Ecto neural progenitor cell (in vitro differentiated cells): ENCODE measurements at regions not wholly inside any gene's neighbourhood (a gene's known extent, or its start where the extent isn't known, plus 50 kb on each side); places are given as distances from the start of the nearest gene placed in this dataset.
"Not testable (repeated sequence)": the region's sequence is repeated elsewhere in the genome, so short reads cannot be mapped to it uniquely, and the experiment has no call there.

Source experiments
- DNase-seq: peaks from one replicate; pipeline ENCODE4 v3.0.0-alpha.2; 2018; ENCODE audit warnings: low spot score

DNA sequence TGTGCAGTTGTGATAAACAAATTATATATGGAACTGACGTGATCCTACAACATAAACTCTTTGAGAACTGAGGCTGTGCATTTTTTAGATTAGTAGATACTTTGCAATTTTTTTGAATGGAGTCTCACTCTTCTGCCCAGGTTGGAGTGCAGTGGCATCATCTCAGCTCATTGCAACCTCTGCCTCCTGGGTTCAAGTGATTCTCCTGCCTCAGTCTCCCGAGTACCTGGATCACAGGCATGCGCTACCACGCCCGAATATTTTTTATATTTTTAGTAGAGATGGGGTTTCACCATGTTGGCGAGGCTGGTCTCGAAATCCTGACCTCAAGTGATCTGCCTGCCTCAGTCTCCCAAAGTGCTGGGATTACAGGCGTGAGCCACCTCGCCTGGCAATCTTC lies 145.9 kb downstream of the POTEH start:
- not testable (repeated sequence) for DNase-seq

GRCh38 chr22:15849772-15850171 lies 159.9 kb downstream of the POTEH start:
- not testable (repeated sequence) for DNase-seq

GRCh38 chr22:15853716-15854373 lies 164.0 kb downstream of the POTEH start:
- peak; percentile 17 for DNase-seq

DNA sequence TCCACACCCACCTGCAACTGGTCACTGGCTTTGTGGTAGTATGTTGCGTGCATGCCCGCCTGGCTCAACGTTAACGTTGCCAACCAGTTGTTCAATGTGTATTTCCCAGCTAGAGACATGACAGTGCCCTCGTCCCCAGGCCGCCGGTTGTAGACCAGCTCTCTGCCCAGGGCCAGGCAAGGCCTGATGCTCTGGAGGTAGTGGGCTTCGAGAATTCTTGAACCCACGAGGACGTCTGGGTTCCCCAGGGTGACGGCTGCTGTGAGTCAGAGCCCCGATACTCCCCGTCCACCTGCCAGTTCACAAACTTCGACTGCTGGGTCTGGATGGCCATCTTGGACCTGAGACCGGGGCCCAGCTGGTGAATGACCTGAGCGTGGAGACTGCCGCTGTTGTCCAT lies 164.6 kb downstream of the POTEH start:
- DNase-seq: peak; percentile 29

DNA sequence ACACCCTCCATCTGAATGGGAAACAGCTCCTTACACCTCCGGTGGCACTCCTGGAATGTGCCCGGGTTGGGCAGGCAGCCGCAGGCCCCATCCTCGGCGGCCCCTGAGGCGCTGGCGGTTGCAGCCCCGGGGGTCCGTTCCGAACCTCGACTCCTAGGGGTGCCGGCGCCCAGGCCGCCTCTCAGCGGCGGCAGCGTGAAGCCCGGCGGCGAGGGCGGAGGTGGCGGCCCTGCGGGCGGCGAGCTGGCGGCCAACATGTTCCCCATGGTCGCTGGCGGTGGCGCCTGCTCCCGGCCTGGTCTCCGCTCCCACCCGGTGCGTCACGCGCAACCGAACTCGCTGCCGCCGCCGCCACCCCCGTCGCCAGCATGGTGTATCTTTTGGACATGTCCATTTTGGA lies 165.2 kb downstream of the POTEH start:
- DNase-seq: not testable (repeated sequence)

DNA sequence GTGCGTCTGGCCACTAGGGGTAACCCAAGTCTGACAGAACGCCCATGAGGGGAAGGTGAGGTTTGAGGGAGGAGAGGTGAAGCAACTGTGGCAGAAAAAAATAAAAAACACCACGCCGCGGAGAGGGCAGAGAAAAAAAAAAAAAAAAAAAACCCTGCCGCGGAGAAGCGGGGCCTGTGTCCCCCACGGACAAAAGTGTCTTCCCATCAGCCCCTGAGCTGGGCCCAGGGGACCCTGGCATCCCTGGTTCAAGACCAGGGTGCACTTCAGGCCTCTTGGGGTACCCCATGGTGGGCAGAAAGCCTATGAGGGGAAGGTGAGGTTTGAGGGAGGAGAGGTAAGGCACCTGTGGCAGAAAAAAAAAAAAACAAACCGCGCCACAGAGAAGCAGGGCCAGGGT lies 191.1 kb downstream of the POTEH start:
- not testable (repeated sequence) for DNase-seq

DNA sequence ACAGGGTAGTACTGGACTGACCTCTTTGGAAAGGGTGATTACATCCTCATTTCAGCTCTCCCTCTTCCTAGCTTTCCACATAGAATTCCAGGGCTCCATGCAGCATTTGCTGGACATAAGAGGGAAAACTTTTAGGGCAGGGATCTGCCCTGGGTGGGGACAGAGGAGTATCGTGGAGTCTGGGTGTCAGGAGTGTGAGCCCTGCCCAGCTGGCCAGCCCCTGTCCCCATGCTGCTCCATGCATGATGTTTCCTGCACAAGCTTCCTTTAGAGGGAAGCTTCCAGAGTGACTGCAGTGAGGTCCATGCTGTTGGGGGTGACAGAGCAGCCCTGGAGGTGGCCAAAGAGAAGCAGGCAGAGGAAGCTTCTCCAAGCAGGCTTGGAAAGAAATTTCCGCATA lies 214.5 kb downstream of the POTEH start:
- not testable (repeated sequence) for DNase-seq

DNA sequence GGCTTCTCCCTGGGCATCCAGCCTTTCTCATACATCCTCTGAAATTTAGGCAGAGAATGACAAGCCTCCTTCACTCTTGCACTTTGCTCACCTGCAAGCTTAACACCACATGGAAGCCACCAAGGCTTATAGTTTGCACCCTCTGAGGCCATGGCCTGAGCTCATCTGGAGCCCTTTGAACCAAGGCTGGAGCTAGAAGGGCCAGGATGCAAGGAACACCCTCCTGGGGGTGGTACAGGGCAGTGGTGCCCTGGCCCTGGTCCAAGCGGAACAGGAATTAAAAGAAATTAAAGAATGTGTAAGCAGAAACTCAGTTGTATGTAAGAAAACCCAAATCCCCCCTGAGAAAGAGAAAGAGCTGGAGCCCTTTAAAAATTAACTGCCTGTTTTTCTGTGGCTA lies 221.9 kb downstream of the POTEH start:
- not testable (repeated sequence) for DNase-seq

GRCh38 chr22:15919120-15919519 lies 229.3 kb downstream of the POTEH start:
- not testable (repeated sequence) for DNase-seq

- DNase-seq: not testable (repeated sequence)
Measured at GRCh38 chr22:15920941-15921340, 231.1 kb downstream of the POTEH start.

- not testable (repeated sequence) for DNase-seq
Measured at GRCh38 chr22:15922132-15922531, 232.3 kb downstream of the POTEH start.

DNA sequence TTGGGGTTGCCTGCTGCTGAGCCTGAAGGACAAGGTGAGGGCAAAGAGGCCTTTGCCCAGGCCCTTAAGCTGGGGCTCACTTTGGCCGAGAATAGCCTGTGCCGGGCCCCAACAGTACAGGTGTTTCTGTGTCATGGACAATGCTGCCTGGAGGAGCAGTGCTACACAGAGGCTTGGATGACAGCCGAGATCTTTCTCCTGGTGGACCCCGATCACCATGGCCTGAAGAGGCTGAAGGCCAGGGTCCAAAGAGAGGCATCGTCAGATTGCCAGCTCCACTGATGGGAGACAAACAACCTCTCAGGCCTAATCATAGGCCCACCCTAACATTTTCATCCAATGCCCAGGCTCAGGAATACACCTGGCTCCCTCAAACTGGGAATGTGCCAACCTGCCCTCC lies 232.8 kb downstream of the POTEH start:
- DNase-seq: not testable (repeated sequence)

DNA sequence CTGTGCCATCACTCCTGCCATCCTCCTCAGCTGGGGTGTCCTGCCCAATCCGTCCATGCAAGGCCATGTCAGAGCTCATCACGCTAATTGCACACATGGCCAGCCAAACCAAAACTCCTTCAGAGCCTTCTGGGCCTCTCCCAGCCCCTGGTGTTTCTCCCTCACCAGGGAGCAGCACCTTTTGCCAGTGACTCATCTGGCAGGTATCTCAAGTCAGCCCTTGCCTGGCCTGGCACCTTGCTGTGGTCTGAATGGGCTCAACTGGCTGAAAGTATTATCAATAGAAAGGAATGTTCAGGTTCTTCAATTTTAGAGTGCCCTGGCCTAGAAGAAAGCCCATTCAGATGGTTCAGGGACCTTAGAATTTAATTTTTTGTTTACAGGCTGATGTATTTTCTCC lies 235.0 kb downstream of the POTEH start:
- DNase-seq: not testable (repeated sequence)

DNA sequence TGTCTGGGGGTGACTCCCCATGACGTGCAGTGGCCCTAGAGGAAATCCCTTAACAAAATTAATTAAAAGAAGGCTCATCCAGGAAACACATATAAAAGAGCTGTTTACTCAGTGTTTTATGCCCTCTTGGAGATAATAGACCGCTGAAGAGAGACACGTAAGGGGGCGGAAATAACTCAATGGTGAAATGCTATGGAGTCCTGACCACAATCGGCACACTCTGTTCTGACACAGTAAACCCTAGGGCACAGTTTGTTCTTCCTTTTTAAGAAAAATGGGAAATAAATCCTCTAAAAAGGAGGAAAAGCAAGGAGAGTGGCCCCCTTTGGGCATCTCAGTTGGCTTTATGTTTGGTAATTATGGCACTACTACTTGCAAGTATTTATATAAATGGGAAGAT lies 237.3 kb downstream of the POTEH start:
- DNase-seq: not testable (repeated sequence)
